Activated effector memory CD4-positive, alpha-beta T cell treated with anti-CD3 and anti-CD28 coated beads, Interleukin-2, amount 50 U/mL, for 16 hours (primary cell): ENCODE measurements at regions not wholly inside any gene's neighbourhood (a gene's known extent, or its start where the extent isn't known, plus 50 kb on each side); places are given as distances from the start of the nearest gene placed in this dataset.
"Not testable (repeated sequence)": the region's sequence is repeated elsewhere in the genome, so short reads cannot be mapped to it uniquely, and the experiment has no call there.

Experiments
- DNase-seq: peaks from one replicate; pipeline ENCODE4 v3.0.0-alpha.2; 2020

- no peak for DNase-seq
These were observed 1153.5 kb downstream of the AACS start for GRCh38 chr12:126218697-126219096.

GRCh38 chr12:126219139-126219538 lies 1153.9 kb downstream of the AACS start:
- DNase-seq = no peak

- DNase-seq = no peak
These were observed 1154.5 kb downstream of the AACS start for GRCh38 chr12:126219654-126220279.

GRCh38 chr12:126224032-126224431 lies 1158.8 kb downstream of the AACS start:
- no peak for DNase-seq

- no peak for DNase-seq
These were observed 1163.7 kb downstream of the AACS start for GRCh38 chr12:126228936-126229335.

GRCh38 chr12:126232711-126233110 lies 1167.5 kb downstream of the AACS start:
- DNase-seq = no peak

GRCh38 chr12:126233625-126234024 lies 1168.4 kb downstream of the AACS start:
- no peak for DNase-seq

- DNase-seq = no peak
These were observed 1178.7 kb downstream of the AACS start for GRCh38 chr12:126243814-126244440.

GRCh38 chr12:126247936-126248335 lies 1182.7 kb downstream of the AACS start:
- no peak for DNase-seq

GRCh38 chr12:126248871-126249403 lies 1183.7 kb downstream of the AACS start:
- no peak for DNase-seq

GRCh38 chr12:126258190-126258589 lies 1193.0 kb downstream of the AACS start:
- DNase-seq = no peak

- no peak for DNase-seq
These were observed 1197.6 kb downstream of the AACS start for GRCh38 chr12:126262829-126263228.

- DNase-seq = no peak
These were observed 1203.0 kb downstream of the AACS start for GRCh38 chr12:126268222-126268621.

GRCh38 chr12:126271159-126271558 lies 1205.9 kb downstream of the AACS start:
- no peak for DNase-seq

- no peak for DNase-seq
These were observed 1217.5 kb downstream of the AACS start for GRCh38 chr12:126282691-126283090.

- no peak for DNase-seq
These were observed 1221.0 kb downstream of the AACS start for GRCh38 chr12:126286203-126286602.

- DNase-seq = no peak
These were observed 1225.2 kb downstream of the AACS start for GRCh38 chr12:126290456-126290855.

GRCh38 chr12:126291987-126292386 lies 1226.8 kb downstream of the AACS start:
- not testable (repeated sequence) for DNase-seq

- DNase-seq = no peak
These were observed 1230.4 kb downstream of the AACS start for GRCh38 chr12:126295652-126296051.

- no peak for DNase-seq
These were observed 1244.0 kb downstream of the AACS start for GRCh38 chr12:126309278-126309677.

GRCh38 chr12:126312457-126312856 lies 1247.2 kb downstream of the AACS start:
- DNase-seq = no peak

- DNase-seq = no peak
These were observed 1251.2 kb downstream of the AACS start for GRCh38 chr12:126316411-126316810.

GRCh38 chr12:126337556-126338441 lies 1272.6 kb downstream of the AACS start:
- no peak for DNase-seq

GRCh38 chr12:126342866-126343265 lies 1277.6 kb downstream of the AACS start:
- no peak for DNase-seq
